ENCODE measurements at regions not wholly inside any gene's neighbourhood (a gene's known extent, or its start where the extent isn't known, plus 50 kb on each side); places are given as distances from the start of the nearest gene placed in this dataset.

GRCh38 chr6:147856687-147857086 lies 348.2 kb downstream of the SAMD5 start:
- no peak for DNase-seq (ENCODE audit: low read depth in 1 of 2, low spot score in 1 of 2)

- no peak for DNase-seq (ENCODE audit: low read depth in 1 of 2, low spot score in 1 of 2)
Measured at GRCh38 chr6:147858421-147858820, 349.9 kb downstream of the SAMD5 start.

- DNase-seq (ENCODE audit: low read depth in 1 of 2, low spot score in 1 of 2): no peak
Measured at GRCh38 chr6:147859071-147859470, 350.6 kb downstream of the SAMD5 start.

- no peak for DNase-seq (ENCODE audit: low read depth in 1 of 2, low spot score in 1 of 2)
Measured at GRCh38 chr6:147861696-147862095, 353.2 kb downstream of the SAMD5 start.

- DNase-seq (ENCODE audit: low read depth in 1 of 2, low spot score in 1 of 2): no peak
Measured at GRCh38 chr6:147867433-147868226, 359.1 kb downstream of the SAMD5 start.

GRCh38 chr6:147868427-147869190 lies 360.1 kb downstream of the SAMD5 start:
- no peak for DNase-seq (ENCODE audit: low read depth in 1 of 2, low spot score in 1 of 2)

GRCh38 chr6:147869201-147869600 lies 360.7 kb downstream of the SAMD5 start:
- DNase-seq (ENCODE audit: low read depth in 1 of 2, low spot score in 1 of 2): no peak

- no peak for DNase-seq (ENCODE audit: low read depth in 1 of 2, low spot score in 1 of 2)
Measured at GRCh38 chr6:147869869-147870268, 361.4 kb downstream of the SAMD5 start.

GRCh38 chr6:147870506-147871110 lies 362.1 kb downstream of the SAMD5 start:
- DNase-seq (ENCODE audit: low read depth in 1 of 2, low spot score in 1 of 2): no peak

GRCh38 chr6:147872002-147872401 lies 363.5 kb downstream of the SAMD5 start:
- DNase-seq (ENCODE audit: low read depth in 1 of 2, low spot score in 1 of 2): no peak

- no peak for DNase-seq (ENCODE audit: low read depth in 1 of 2, low spot score in 1 of 2)
Measured at GRCh38 chr6:147873816-147874215, 365.3 kb downstream of the SAMD5 start.

GRCh38 chr6:147874322-147874721 lies 365.8 kb downstream of the SAMD5 start:
- no peak for DNase-seq (ENCODE audit: low read depth in 1 of 2, low spot score in 1 of 2)

GRCh38 chr6:147879031-147879580 lies 370.6 kb downstream of the SAMD5 start:
- no peak for DNase-seq (ENCODE audit: low read depth in 1 of 2, low spot score in 1 of 2)

- DNase-seq (ENCODE audit: low read depth in 1 of 2, low spot score in 1 of 2): no peak
Measured at GRCh38 chr6:147881432-147881831, 372.9 kb downstream of the SAMD5 start.

- no peak for DNase-seq (ENCODE audit: low read depth in 1 of 2, low spot score in 1 of 2)
Measured at GRCh38 chr6:147888374-147888773, 379.9 kb downstream of the SAMD5 start.

GRCh38 chr6:147891671-147892070 lies 383.2 kb downstream of the SAMD5 start:
- no peak for DNase-seq (ENCODE audit: low read depth in 1 of 2, low spot score in 1 of 2)

GRCh38 chr6:147892476-147892875 lies 384.0 kb downstream of the SAMD5 start:
- no peak for DNase-seq (ENCODE audit: low read depth in 1 of 2, low spot score in 1 of 2)

- DNase-seq (ENCODE audit: low read depth in 1 of 2, low spot score in 1 of 2): no peak
Measured at GRCh38 chr6:147895272-147895671, 386.8 kb downstream of the SAMD5 start.

- DNase-seq (ENCODE audit: low read depth in 1 of 2, low spot score in 1 of 2): no peak
Measured at GRCh38 chr6:147900247-147900830, 391.8 kb downstream of the SAMD5 start.

GRCh38 chr6:147903321-147903720 lies 394.8 kb downstream of the SAMD5 start:
- DNase-seq (ENCODE audit: low read depth in 1 of 2, low spot score in 1 of 2): no peak

- no peak for DNase-seq (ENCODE audit: low read depth in 1 of 2, low spot score in 1 of 2)
Measured at GRCh38 chr6:147903931-147904330, 395.4 kb downstream of the SAMD5 start.
